D721Med (cell line): ENCODE measurements at regions not wholly inside any gene's neighbourhood (a gene's known extent, or its start where the extent isn't known, plus 50 kb on each side); places are given as distances from the start of the nearest gene placed in this dataset.

Experiments used
- DNase-seq: peaks from one replicate; pipeline ENCODE4 v3.0.0; 2011; ENCODE audit warnings: low spot score; ENCODE audit not compliant: insufficient read length
- FAIRE-seq: peaks from 2 replicates; lab custom pipeline; 2011; peaks lifted over from hg19 to GRCh38; lab: Jason Lieb, UNC
- TF ChIP-seq, protein P1 (sequence below): IDR thresholded peaks from 2 replicates; pipeline ENCODE4 v1.5.1; 2012; ENCODE audit warnings: mild to moderate bottlenecking, control low read depth; ENCODE audit not compliant: insufficient read depth; ENCODE audit errors: missing control alignments

DNA sequence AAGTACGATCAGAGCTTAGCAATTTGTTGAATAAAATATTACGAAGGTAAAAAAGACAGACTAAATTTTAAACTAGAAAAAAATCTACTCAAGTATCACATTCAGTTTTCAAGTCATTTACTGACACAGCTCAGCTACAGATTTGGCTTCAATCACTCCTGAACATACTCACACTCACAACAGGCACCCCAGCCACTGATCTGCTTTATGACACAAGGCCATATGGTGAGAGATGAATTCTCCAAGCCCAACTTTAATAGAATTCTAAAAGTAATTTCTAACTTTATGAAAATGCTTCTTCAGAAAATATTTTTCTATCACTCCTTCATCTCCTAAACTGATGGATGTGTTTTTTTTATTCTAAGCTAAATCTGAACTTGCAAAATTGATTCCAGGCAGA, 337.1 kb downstream of the HHIPL2 start:
- TF ChIP-seq, protein P1, sequence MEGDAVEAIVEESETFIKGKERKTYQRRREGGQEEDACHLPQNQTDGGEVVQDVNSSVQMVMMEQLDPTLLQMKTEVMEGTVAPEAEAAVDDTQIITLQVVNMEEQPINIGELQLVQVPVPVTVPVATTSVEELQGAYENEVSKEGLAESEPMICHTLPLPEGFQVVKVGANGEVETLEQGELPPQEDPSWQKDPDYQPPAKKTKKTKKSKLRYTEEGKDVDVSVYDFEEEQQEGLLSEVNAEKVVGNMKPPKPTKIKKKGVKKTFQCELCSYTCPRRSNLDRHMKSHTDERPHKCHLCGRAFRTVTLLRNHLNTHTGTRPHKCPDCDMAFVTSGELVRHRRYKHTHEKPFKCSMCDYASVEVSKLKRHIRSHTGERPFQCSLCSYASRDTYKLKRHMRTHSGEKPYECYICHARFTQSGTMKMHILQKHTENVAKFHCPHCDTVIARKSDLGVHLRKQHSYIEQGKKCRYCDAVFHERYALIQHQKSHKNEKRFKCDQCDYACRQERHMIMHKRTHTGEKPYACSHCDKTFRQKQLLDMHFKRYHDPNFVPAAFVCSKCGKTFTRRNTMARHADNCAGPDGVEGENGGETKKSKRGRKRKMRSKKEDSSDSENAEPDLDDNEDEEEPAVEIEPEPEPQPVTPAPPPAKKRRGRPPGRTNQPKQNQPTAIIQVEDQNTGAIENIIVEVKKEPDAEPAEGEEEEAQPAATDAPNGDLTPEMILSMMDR: no peak
- no peak for FAIRE-seq
- no peak for DNase-seq

DNA sequence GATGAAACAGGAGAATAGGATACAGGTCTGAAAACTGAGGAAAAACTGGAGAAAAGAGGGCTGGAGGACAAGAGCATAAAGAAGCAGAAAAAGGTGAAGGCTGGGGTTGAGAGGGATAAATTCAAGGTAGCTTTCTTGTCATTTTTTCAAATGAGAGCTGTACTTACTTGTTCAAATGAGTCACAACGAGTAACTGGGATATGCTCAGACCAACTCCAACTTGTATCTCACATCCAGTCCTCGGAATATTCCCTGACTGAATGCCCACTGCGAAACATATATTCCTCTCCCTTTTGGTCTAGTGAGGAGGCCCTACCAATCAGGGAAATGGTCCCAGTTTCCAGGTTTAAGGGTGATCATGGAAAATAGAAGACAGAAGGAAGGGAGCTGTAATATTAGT, 343.4 kb downstream of the HHIPL2 start:
- DNase-seq: no peak
- no peak for FAIRE-seq
- TF ChIP-seq, protein P1: no peak

DNA sequence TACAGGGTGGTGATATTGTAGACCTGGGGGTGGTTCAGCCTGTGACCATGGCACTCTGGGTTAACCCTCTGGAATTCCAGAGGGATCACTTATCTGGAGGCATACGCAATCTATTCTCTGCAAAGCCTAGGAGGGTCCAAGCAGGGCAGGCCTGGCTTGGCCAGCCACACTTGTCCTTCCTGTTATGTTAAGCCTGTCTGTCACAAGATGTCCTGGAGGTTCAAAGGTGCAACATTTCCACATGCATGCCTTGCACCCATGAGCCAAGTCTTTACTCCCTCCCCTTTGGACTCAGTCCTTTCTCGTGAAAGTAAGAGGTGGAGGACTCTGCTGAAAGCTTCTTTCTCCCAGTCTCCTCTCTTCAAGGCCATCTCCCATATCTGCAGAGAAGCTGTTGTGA, 345.1 kb downstream of the HHIPL2 start:
- FAIRE-seq (no peak), DNase-seq (no peak)
- TF ChIP-seq, protein P1: no peak

DNA sequence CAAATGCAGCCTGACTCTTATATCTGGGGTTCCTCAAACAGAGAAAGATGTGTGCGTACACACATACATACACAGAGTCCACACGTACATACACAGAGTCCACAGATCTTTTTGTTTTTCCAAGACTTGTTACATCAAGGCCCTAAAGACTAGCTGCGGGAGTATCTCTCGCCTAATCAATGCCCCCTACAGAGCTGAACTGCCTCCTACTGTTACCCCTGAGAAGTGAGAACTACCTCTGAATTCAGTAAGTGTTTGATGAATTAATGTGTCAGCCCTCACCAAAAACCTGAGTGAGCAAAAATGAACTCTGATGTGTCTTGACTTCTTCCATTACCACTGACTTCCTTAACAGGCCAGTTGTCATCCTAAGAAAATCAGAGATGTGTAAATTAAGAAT, 351.2 kb downstream of the HHIPL2 start:
- TF ChIP-seq, protein P1: no peak
- FAIRE-seq: no peak
- no peak for DNase-seq

DNA sequence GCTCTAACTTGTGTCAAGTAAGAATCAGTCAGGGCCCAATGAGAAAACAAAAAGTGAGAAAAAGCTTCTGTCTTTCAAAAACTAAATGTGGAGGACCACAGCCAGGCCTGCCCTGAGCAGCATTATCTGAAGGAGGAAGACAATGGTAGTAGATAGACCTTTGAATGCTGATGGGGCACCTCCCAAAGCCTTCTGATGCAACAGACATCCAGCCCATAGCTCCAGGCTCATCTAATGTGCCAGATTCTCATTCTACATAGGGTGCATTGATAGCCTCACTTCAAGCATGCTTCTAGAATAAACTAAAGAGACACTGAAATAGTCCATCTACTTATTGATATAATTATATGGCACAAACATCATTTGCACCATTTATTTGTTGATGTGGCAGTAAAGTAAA, 351.6 kb downstream of the HHIPL2 start:
- FAIRE-seq (no peak), DNase-seq (no peak)
- TF ChIP-seq, protein P1: no peak

DNA sequence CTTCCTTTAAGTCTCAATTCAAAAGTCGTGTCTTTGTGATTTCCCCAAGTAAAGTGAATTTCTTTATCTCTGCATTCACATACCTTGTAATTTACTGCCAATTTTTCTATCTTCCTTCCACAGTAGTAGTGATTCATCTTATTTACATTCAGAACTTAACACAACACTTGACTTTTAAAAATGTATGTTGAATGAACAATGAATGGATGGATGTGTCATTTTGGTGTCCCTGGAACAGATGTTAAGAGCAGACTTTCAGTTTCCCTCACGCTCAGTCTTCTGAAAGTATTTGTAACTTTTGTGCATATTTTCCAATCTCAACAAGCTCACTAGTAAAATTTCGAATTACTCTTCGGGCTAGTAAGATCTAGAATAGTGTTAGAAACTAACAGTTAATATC, 352.0 kb downstream of the HHIPL2 start:
- TF ChIP-seq, protein P1: no peak
- FAIRE-seq: no peak
- DNase-seq: no peak

DNA sequence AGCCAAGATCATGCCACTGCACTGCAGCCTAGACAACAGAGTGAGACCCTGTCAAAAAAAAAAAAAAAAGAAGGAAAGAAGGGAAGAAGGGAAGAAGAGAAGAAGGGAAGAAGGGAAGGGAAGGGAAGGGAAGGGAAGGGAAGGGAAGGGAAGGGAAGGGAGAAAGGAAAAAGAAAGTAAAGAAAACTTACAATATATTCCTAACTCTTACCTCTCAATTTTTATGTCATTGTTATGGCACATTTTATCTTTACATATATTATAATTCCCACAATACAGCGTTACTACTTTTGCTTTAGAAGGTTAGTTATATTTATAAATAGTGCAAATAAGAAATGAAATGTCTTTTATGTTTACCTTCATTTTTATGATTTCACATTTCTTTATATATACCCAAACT, 358.7 kb downstream of the HHIPL2 start:
- DNase-seq (no peak), FAIRE-seq (no peak)
- TF ChIP-seq, protein P1: no peak
